SK-N-SH (cell line): ENCODE measurements at regions not wholly inside any gene's neighbourhood (a gene's known extent, or its start where the extent isn't known, plus 50 kb on each side); places are given as distances from the start of the nearest gene placed in this dataset.

Experiments used
- CTCF ChIA-PET: fragments of 300-600, 350-600 bp; formaldehyde crosslinking; extraction: SDS; loops from one replicate; lab custom pipeline; 2021; lab: Yijun Ruan, JAX
- POLR2A ChIA-PET: fragments of 350-600 bp; sonication (Branson Sonifier 250); formaldehyde crosslinking; extraction: SDS; loops from one replicate; lab custom pipeline; 2020; ENCODE audit warnings: antibody characterized with exemption, inconsistent platforms; lab: Yijun Ruan, JAX
- DNase-seq: peaks from one replicate; pipeline ENCODE4 v3.0.0; 2012
- H2AFZ ChIP-seq: fragments of 200-600 bp; sonication (generic); 2 replicates; pipeline ENCODE4 v1.8.1; 2016; ENCODE audit warnings: antibody characterized with exemption, mild to moderate bottlenecking, low read depth
- H3F3A ChIP-seq: fragments of 200-600 bp; sonication (generic); replicated peaks from 2 replicates; pipeline ENCODE3; 2016; ENCODE audit warnings: antibody characterized with exemption, mild to moderate bottlenecking; ENCODE audit not compliant: insufficient read depth
- H3K27ac ChIP-seq, 2 experiments: fragments of 200-500 bp in 1 of 2; fragments of 200-600 bp in 1 of 2; sonication (Bioruptor generic) in 1 of 2; sonication (generic), shearing (Covaris generic) in 1 of 2; 2 replicates each; pipeline versions ENCODE4 v1.5.1 to v1.6.1; 2014 to 2016; ENCODE audit warnings: low read depth in 2 of 2, inconsistent platforms in 1 of 2, low read length in 1 of 2, mild to moderate bottlenecking in 1 of 2, mixed read lengths in 1 of 2
- H3K27me3 ChIP-seq: fragments of 200-600 bp; sonication (generic), shearing (Covaris generic); 2 replicates; pipeline ENCODE4 v1.6.1; 2016; ENCODE audit warnings: mixed run types; ENCODE audit not compliant: insufficient read depth
- H3K36me3 ChIP-seq, 2 experiments: fragments of 200-500 bp in 1 of 2; fragments of 200-600 bp in 1 of 2; sonication (Bioruptor generic) in 1 of 2; sonication (generic) in 1 of 2; replicated peaks in 1 of 2; 2 replicates each; pipeline versions ENCODE3 to v1.5.1; 2014 to 2016; ENCODE audit warnings: low read length in 1 of 2, mild to moderate bottlenecking in 1 of 2; ENCODE audit not compliant: insufficient read depth in 2 of 2, control insufficient read depth in 1 of 2
- H3K4me1 ChIP-seq, 2 experiments: fragments of 200-500 bp in 1 of 2; fragments of 200-600 bp in 1 of 2; sonication (Bioruptor generic) in 1 of 2; sonication (generic), shearing (Covaris generic) in 1 of 2; 2 replicates each; pipeline versions ENCODE4 v1.5.1 to v1.6.1; 2014 to 2016; ENCODE audit warnings: low read depth in 1 of 2, low read length in 1 of 2, mixed run types in 1 of 2; ENCODE audit not compliant: insufficient read depth in 2 of 2, control insufficient read depth in 1 of 2
- H3K4me2 ChIP-seq: fragments of 200-600 bp; sonication (generic), shearing (Covaris generic); 2 replicates; pipeline ENCODE4 v1.6.1; 2017; ENCODE audit warnings: mixed run types
- H3K4me3 ChIP-seq, 2 experiments: fragments of 200-500 bp in 1 of 2; fragments of 200-600 bp in 1 of 2; sonication (Bioruptor generic) in 1 of 2; sonication (generic), shearing (Covaris generic) in 1 of 2; 2 replicates each; pipeline versions ENCODE4 v1.5.1 to v1.8.1; 2014 to 2016; ENCODE audit warnings: low read depth in 2 of 2, inconsistent platforms in 1 of 2, low read length in 1 of 2, mild to moderate bottlenecking in 1 of 2, mixed read lengths in 1 of 2, moderate library complexity in 1 of 2
- H3K79me2 ChIP-seq: fragments of 200-600 bp; sonication (generic); 2 replicates; pipeline ENCODE4 v1.8.1; 2017; ENCODE audit warnings: mild to moderate bottlenecking; ENCODE audit not compliant: insufficient read depth
- H3K9ac ChIP-seq: fragments of 200-600 bp; sonication (generic); 2 replicates; pipeline ENCODE4 v1.6.1; 2017; ENCODE audit warnings: mixed run types
- H3K9me2 ChIP-seq: fragments of 200-600 bp; sonication (generic); 2 replicates; pipeline ENCODE4 v1.6.1; 2017; ENCODE audit warnings: mixed run types
- H3K9me3 ChIP-seq: fragments of 200-600 bp; sonication (generic); 2 replicates; pipeline ENCODE4 v1.6.1; 2017; ENCODE audit warnings: mixed run types, mild to moderate bottlenecking, moderate library complexity
- H4K20me1 ChIP-seq: fragments of 200-600 bp; sonication (generic); 2 replicates; pipeline ENCODE4 v1.6.1; 2017; ENCODE audit warnings: mild to moderate bottlenecking, mixed run types; ENCODE audit not compliant: insufficient read depth
- ELF1 ChIP-seq: IDR thresholded peaks from 2 replicates; pipeline ENCODE4 v1.4.0; 2012
- EZH2phosphoT487 ChIP-seq: fragments of 200-600 bp; sonication (generic); IDR thresholded peaks from 2 replicates; pipeline ENCODE4 v1.6.1; 2017; ENCODE audit warnings: low read depth, mixed run types, mild to moderate bottlenecking, antibody characterized with exemption, moderate library complexity, borderline replicate concordance
- JUND ChIP-seq: IDR thresholded peaks from 2 replicates; pipeline ENCODE4 v1.4.0; 2012
- NRF1 ChIP-seq: IDR thresholded peaks from 2 replicates; pipeline ENCODE4 v1.6.1; 2012; ENCODE audit warnings: low read depth, mild to moderate bottlenecking, low read length
- POLR2AphosphoS5 ChIP-seq: IDR thresholded peaks from 2 replicates; pipeline ENCODE4 v1.6.1; 2012; ENCODE audit warnings: low read depth, low read length
- RCOR1 ChIP-seq: fragments of 150-350 bp; IDR thresholded peaks from 2 replicates; pipeline ENCODE4 v1.6.1; 2017; ENCODE audit warnings: antibody characterized with exemption, low read length
- RFX5 ChIP-seq: IDR thresholded peaks from 2 replicates; pipeline ENCODE4 v1.6.1; 2012; ENCODE audit warnings: mild to moderate bottlenecking, improper control_type of control experiment, low read length
- RXRA ChIP-seq: IDR thresholded peaks from 2 replicates; pipeline ENCODE4 v1.4.0; 2012; ENCODE audit warnings: low read depth, mild to moderate bottlenecking, borderline replicate concordance
- SMC3 ChIP-seq: IDR thresholded peaks from 2 replicates; pipeline ENCODE4 v1.6.1; 2012; ENCODE audit warnings: low read depth, low read length, improper control_type of control experiment
- TCF12 ChIP-seq: IDR thresholded peaks from 2 replicates; pipeline ENCODE4 v1.4.0; 2012
- TEAD4 ChIP-seq: IDR thresholded peaks from 2 replicates; pipeline ENCODE4 v1.4.0; 2012; ENCODE audit warnings: mild to moderate bottlenecking, borderline replicate concordance; ENCODE audit not compliant: insufficient read depth
- WGBS: methylation state at CpG from one replicate; pipeline ENCODE4 v1.1.6; 2017; ENCODE audit warnings: low lambda C conversion rate; 5-methylcytosine and 5-hydroxymethylcytosine counted together
- TF ChIP-seq, protein P1 (sequence below): fragments of 200-600 bp; sonication (generic); IDR thresholded peaks from 2 replicates; pipeline ENCODE4 v1.6.1; 2017; ENCODE audit warnings: antibody characterized with exemption, mild to moderate bottlenecking, moderate library complexity
- TF ChIP-seq, protein P2 (sequence below): IDR thresholded peaks from 2 replicates; pipeline ENCODE4 v1.4.0; 2012; ENCODE audit warnings: low read depth
- TF ChIP-seq, protein P3 (sequence below): IDR thresholded peaks from 2 replicates; pipeline ENCODE4 v1.6.1; 2012; ENCODE audit warnings: mild to moderate bottlenecking, low read depth, low read length, moderate library complexity

DNA sequence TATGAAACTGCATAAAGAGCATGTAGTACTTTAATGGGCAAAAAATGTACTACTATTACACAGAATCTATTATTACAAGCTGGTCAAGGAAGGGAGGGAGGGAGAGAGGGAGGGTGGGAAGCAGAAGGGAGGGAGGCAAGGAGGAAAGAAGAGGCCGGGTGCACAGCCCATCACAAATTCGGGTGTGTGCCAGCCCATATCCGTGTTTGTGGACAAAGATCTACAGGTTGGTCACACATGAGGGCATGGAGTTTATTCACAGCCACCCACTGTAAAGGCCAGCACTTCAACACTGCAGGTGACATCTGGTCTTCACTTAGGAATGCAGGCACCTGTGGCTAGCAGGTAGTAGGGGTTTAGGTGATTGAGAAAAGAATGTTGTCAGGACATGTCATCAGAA lies 352.5 kb upstream of the NBEA start (continued):
- TF ChIP-seq, protein P1, sequence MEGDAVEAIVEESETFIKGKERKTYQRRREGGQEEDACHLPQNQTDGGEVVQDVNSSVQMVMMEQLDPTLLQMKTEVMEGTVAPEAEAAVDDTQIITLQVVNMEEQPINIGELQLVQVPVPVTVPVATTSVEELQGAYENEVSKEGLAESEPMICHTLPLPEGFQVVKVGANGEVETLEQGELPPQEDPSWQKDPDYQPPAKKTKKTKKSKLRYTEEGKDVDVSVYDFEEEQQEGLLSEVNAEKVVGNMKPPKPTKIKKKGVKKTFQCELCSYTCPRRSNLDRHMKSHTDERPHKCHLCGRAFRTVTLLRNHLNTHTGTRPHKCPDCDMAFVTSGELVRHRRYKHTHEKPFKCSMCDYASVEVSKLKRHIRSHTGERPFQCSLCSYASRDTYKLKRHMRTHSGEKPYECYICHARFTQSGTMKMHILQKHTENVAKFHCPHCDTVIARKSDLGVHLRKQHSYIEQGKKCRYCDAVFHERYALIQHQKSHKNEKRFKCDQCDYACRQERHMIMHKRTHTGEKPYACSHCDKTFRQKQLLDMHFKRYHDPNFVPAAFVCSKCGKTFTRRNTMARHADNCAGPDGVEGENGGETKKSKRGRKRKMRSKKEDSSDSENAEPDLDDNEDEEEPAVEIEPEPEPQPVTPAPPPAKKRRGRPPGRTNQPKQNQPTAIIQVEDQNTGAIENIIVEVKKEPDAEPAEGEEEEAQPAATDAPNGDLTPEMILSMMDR, result no peak
- TF ChIP-seq ELF1 (no peak), RFX5 (no peak), NRF1 (no peak)

DNA sequence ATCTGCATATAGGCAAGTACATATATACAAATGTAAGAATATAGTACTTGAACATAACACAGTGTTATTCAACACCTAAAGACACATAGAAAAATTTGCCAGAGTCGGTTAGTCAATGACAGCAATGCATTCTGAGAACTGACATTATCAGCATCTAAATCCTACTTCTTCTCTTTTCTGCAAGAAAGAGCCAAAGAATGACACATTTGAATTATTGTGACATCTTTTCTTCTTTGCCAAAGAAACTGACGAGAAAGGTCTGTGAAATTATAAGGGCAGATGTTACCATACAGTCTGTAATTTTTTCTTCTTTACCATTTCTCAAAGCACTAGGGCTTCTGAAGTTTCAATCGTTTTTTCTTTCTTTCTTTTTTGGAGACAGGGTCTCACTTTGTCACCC lies 350.9 kb upstream of the NBEA start:
- Histone ChIP-seq H3K79me2 (no peaks in the 10 kb centered on the region), H3K36me3 (no peaks in the 10 kb centered on the region), H3K27ac (no peak overlapping the region), H3K4me1 (no peaks in the 10 kb centered on the region)
- CTCF ChIA-PET, result no interaction called here
- no peak for DNase-seq
- TF ChIP-seq, protein P2, sequence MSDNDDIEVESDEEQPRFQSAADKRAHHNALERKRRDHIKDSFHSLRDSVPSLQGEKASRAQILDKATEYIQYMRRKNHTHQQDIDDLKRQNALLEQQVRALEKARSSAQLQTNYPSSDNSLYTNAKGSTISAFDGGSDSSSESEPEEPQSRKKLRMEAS, result no peak
- TF ChIP-seq RXRA (no peak), EZH2phosphoT487 (no peak), RCOR1 (no peak), POLR2AphosphoS5 (no peak), TCF12 (no peak), JUND (no peak), SMC3 (no peak), TEAD4 (no peak)
- TF ChIP-seq, protein P1, result no peak
- TF ChIP-seq, protein P3, sequence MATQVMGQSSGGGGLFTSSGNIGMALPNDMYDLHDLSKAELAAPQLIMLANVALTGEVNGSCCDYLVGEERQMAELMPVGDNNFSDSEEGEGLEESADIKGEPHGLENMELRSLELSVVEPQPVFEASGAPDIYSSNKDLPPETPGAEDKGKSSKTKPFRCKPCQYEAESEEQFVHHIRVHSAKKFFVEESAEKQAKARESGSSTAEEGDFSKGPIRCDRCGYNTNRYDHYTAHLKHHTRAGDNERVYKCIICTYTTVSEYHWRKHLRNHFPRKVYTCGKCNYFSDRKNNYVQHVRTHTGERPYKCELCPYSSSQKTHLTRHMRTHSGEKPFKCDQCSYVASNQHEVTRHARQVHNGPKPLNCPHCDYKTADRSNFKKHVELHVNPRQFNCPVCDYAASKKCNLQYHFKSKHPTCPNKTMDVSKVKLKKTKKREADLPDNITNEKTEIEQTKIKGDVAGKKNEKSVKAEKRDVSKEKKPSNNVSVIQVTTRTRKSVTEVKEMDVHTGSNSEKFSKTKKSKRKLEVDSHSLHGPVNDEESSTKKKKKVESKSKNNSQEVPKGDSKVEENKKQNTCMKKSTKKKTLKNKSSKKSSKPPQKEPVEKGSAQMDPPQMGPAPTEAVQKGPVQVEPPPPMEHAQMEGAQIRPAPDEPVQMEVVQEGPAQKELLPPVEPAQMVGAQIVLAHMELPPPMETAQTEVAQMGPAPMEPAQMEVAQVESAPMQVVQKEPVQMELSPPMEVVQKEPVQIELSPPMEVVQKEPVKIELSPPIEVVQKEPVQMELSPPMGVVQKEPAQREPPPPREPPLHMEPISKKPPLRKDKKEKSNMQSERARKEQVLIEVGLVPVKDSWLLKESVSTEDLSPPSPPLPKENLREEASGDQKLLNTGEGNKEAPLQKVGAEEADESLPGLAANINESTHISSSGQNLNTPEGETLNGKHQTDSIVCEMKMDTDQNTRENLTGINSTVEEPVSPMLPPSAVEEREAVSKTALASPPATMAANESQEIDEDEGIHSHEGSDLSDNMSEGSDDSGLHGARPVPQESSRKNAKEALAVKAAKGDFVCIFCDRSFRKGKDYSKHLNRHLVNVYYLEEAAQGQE, result no peak
- TF ChIP-seq, all 33 proteins: peak for 0
- H4K20me1 ChIP-seq, result no peaks in the 10 kb centered on the region
- H3K4me2 ChIP-seq, result no peak overlapping the region
- H3K27me3 ChIP-seq, result no peaks in the 10 kb centered on the region
- H3K9me2 ChIP-seq, result no peaks in the 10 kb centered on the region
- no peak overlapping the region for H2AFZ ChIP-seq
- H3K9me3 ChIP-seq, result no peaks in the 10 kb centered on the region
- H3K9ac ChIP-seq, result no peak overlapping the region
- WGBS, result 61% methylated on average over 3 of the region's 3 CpGs
- POLR2A ChIA-PET, result no interaction called here
- no peaks in the 10 kb centered on the region for H3F3A ChIP-seq
- H3K4me3 ChIP-seq, result no peak overlapping the region
